Left lobe of liver (tissue), 2 donors: ENCODE measurements at regions not wholly inside any gene's neighbourhood (a gene's known extent, or its start where the extent isn't known, plus 50 kb on each side); places are given as distances from the start of the nearest gene placed in this dataset.

Experiments
- ATAC-seq: fragments of 200-7000 bp; cut with Tn5 transposase; one replicate; pipeline ENCODE4 v1.9.1; 2020; ENCODE audit warnings: mild to moderate bottlenecking, moderate library complexity
- DNase-seq: peaks from one replicate; pipeline ENCODE4 v3.0.0-alpha.2; 2020; ENCODE audit warnings: low spot score
- donor health status: DM: no; HTN: no; CAD: no; lungs with moderate emphysema.
- donor health status: DM: no; HTN: yes; CAD: no.

GRCh38 chr4:145427991-145428390 lies 53.7 kb upstream of the SMAD1 start:
- DNase-seq = no peak
- ATAC-seq = no peak

- DNase-seq = no peak
- ATAC-seq = peak; percentile 74
Measured at GRCh38 chr4:145427221-145427620, 54.4 kb upstream of the SMAD1 start.

- ATAC-seq (peak; percentile 30), DNase-seq (no peak)
Measured at GRCh38 chr4:145423017-145423708, 58.5 kb upstream of the SMAD1 start.

GRCh38 chr4:145420595-145421214 lies 60.9 kb upstream of the SMAD1 start:
- ATAC-seq (peak; percentile 98), DNase-seq (peak; percentile 76)

GRCh38 chr4:145418739-145419138 lies 62.9 kb upstream of the SMAD1 start:
- no peak for DNase-seq
- no peak for ATAC-seq

GRCh38 chr4:145417348-145418130 lies 64.1 kb upstream of the SMAD1 start:
- DNase-seq (no peak), ATAC-seq (no peak)

GRCh38 chr4:145414841-145415240 lies 66.8 kb upstream of the SMAD1 start:
- ATAC-seq = no peak
- no peak for DNase-seq

- ATAC-seq (no peak), DNase-seq (no peak)
Measured at GRCh38 chr4:145414226-145414625, 67.4 kb upstream of the SMAD1 start.

GRCh38 chr4:145406970-145407369 lies 74.7 kb upstream of the SMAD1 start:
- no peak for DNase-seq
- ATAC-seq = peak; percentile 59

GRCh38 chr4:145404761-145405160 lies 76.9 kb upstream of the SMAD1 start:
- DNase-seq = no peak
- no peak for ATAC-seq

GRCh38 chr4:145396581-145396980 lies 85.1 kb upstream of the SMAD1 start:
- ATAC-seq (no peak), DNase-seq (no peak)

- ATAC-seq (no peak), DNase-seq (no peak)
Measured at GRCh38 chr4:145390571-145390970, 91.1 kb upstream of the SMAD1 start.

- no peak for DNase-seq
- ATAC-seq = no peak
Measured at GRCh38 chr4:145389550-145389949, 92.1 kb upstream of the SMAD1 start.

GRCh38 chr4:145388043-145388442 lies 93.6 kb upstream of the SMAD1 start:
- ATAC-seq = no peak
- DNase-seq = no peak

- ATAC-seq (no peak), DNase-seq (no peak)
Measured at GRCh38 chr4:145387079-145387478, 94.6 kb upstream of the SMAD1 start.

GRCh38 chr4:145381163-145381562 lies 100.5 kb upstream of the SMAD1 start:
- DNase-seq (no peak), ATAC-seq (no peak)

GRCh38 chr4:145380123-145380522 lies 101.5 kb upstream of the SMAD1 start:
- DNase-seq = no peak
- ATAC-seq = no peak

GRCh38 chr4:145375416-145375815 lies 106.2 kb upstream of the SMAD1 start:
- ATAC-seq = no peak
- DNase-seq = no peak

GRCh38 chr4:145352438-145353145 lies 129.1 kb upstream of the SMAD1 start:
- ATAC-seq = peak; percentile 98

GRCh38 chr4:145351922-145352321 lies 129.7 kb upstream of the SMAD1 start:
- no peak for ATAC-seq
- DNase-seq = no peak

More at GRCh38 chr4:145352438-145353145, 129.1 kb upstream of the SMAD1 start:
- DNase-seq = peak; percentile 79

- no peak for DNase-seq
- ATAC-seq = no peak
Measured at GRCh38 chr4:145351162-145351561, 130.5 kb upstream of the SMAD1 start.
